Gastroesophageal sphincter (tissue), 4 donors: ENCODE measurements at regions not wholly inside any gene's neighbourhood (a gene's known extent, or its start where the extent isn't known, plus 50 kb on each side); places are given as distances from the start of the nearest gene placed in this dataset.

Source experiments
- ATAC-seq: fragments of 150-250 bp; one replicate; pipeline ENCODE4 v1.9.1; 2016; ENCODE audit warnings: mild to moderate bottlenecking, moderate library complexity
- H3K27ac ChIP-seq, 4 donors: fragments of 200-600 bp; sonication (generic) in 3 of 4; 1 replicate in 3 of 4; 2 replicates in 1 of 4; pipeline ENCODE4 v1.5.1; 2016 to 2019
- H3K27me3 ChIP-seq: fragments of 200-600 bp; sonication (generic); one replicate; pipeline ENCODE4 v1.5.1; 2019
- H3K36me3 ChIP-seq, 2 donors: fragments of 200-600 bp; sonication (generic); one replicate each; pipeline ENCODE4 v1.5.1; 2019; ENCODE audit warnings: control low read depth in 1 of 2
- H3K4me1 ChIP-seq, 3 donors: fragments of 200-600 bp; sonication (generic); 1 replicate in 2 of 3; 2 replicates in 1 of 3; pipeline ENCODE4 v1.5.1; 2016 to 2019; ENCODE audit warnings: control low read depth in 2 of 3
- H3K4me3 ChIP-seq, 2 donors: fragments of 200-600 bp; sonication (generic); one replicate each; pipeline ENCODE4 v1.5.1; 2019; ENCODE audit warnings: mild to moderate bottlenecking in 1 of 2, moderate library complexity in 1 of 2
- H3K9me3 ChIP-seq, 3 donors: fragments of 200-600 bp; sonication (generic); one replicate each; pipeline ENCODE4 v1.5.1; 2017 to 2019; ENCODE audit warnings: control low read depth in 2 of 3
- CTCF ChIP-seq, 4 experiments: fragments of 200-600 bp in 2 of 4; fragments of 450-650 bp in 2 of 4; sonication (generic) in 1 of 4; IDR thresholded peaks; one replicate each; pipeline ENCODE4 v1.5.1; 2017 to 2019; ENCODE audit warnings: antibody characterized with exemption in 4 of 4, mild to moderate bottlenecking in 2 of 4, moderate library complexity in 2 of 4
- EP300 ChIP-seq: sonication (generic); formaldehyde crosslinking; IDR thresholded peaks from one replicate; pipeline ENCODE4 v1.6.1; 2017; ENCODE audit warnings: antibody characterized with exemption, mild to moderate bottlenecking
- POLR2A ChIP-seq, 2 donors: fragments of 450-650 bp; IDR thresholded peaks; one replicate each; pipeline ENCODE4 v1.6.1; 2017; ENCODE audit warnings: antibody characterized with exemption in 2 of 2, mild to moderate bottlenecking in 2 of 2, moderate library complexity in 1 of 2
- POLR2AphosphoS5 ChIP-seq: sonication (generic); formaldehyde crosslinking; IDR thresholded peaks from one replicate; pipeline ENCODE4 v1.6.1; 2017; ENCODE audit warnings: antibody characterized with exemption
- WGBS, 2 donors: methylation state at CpG; one replicate each; pipeline ENCODE4 v1.1.5; 2018; ENCODE audit warnings: low coverage in 1 of 2; 5-methylcytosine and 5-hydroxymethylcytosine counted together

- 71 to 81% methylated on average over 4 of the region's 4 CpGs for WGBS, 2 donors
- Histone ChIP-seq H3K27me3 (no peaks in the 10 kb centered on the region), H3K36me3 (no peaks in the 10 kb centered on the region), H3K4me1 (no peaks in the 10 kb centered on the region), H3K9me3 (no peaks in the 10 kb centered on the region), H3K27ac (no peak overlapping the region), H3K4me3 (no peak overlapping the region)
- TF ChIP-seq POLR2AphosphoS5 (no peak), EP300 (no peak), CTCF (IDR thresholded peaks at IDR 0.05) (no peak), POLR2A (IDR thresholded peaks at IDR 0.05) (no peak)
- no peak for ATAC-seq
Measured at GRCh38 chr7:34488766-34489165, 169.3 kb upstream of the NPSR1 start.

GRCh38 chr7:34491899-34492298 lies 166.1 kb upstream of the NPSR1 start:
- no peak for ATAC-seq
- 77 to 90% methylated on average over 2 to 3 of the region's 3 CpGs for WGBS, 2 donors

GRCh38 chr7:34493752-34494151 lies 164.3 kb upstream of the NPSR1 start:
- WGBS, 2 donors, result 96 to 100% methylated on average over 1 to 4 of the region's 4 CpGs
- no peak for ATAC-seq
- Histone ChIP-seq H3K9me3 (no peaks in the 10 kb centered on the region), H3K27ac (no peak overlapping the region), H3K27me3 (no peaks in the 10 kb centered on the region), H3K4me1 (no peaks in the 10 kb centered on the region), H3K36me3 (no peaks in the 10 kb centered on the region), H3K4me3 (no peak overlapping the region)
- TF ChIP-seq EP300 (no peak), CTCF (IDR thresholded peaks at IDR 0.05) (no peak), POLR2A (IDR thresholded peaks at IDR 0.05) (no peak), POLR2AphosphoS5 (no peak)

More at GRCh38 chr7:34491899-34492298, 166.1 kb upstream of the NPSR1 start:
- no peak overlapping the region for H3K27ac ChIP-seq
- H3K36me3 ChIP-seq, result no peaks in the 10 kb centered on the region
- no peaks in the 10 kb centered on the region for H3K9me3 ChIP-seq
- no peaks in the 10 kb centered on the region for H3K27me3 ChIP-seq
- H3K4me3 ChIP-seq, result no peak overlapping the region
- TF ChIP-seq POLR2A (IDR thresholded peaks at IDR 0.05) (no peak), POLR2AphosphoS5 (no peak), EP300 (no peak), CTCF (IDR thresholded peaks at IDR 0.05) (no peak)
- H3K4me1 ChIP-seq, result no peaks in the 10 kb centered on the region

- Histone ChIP-seq H3K4me3 (no peak overlapping the region), H3K27ac (no peak overlapping the region), H3K36me3 (no peaks in the 10 kb centered on the region), H3K4me1 (peaks cover 0 to 5% (median 0%) of the 10 kb centered on the region in 3 donors), H3K9me3 (no peaks in the 10 kb centered on the region), H3K27me3 (no peaks in the 10 kb centered on the region)
- ATAC-seq, result no peak
- no peak for TF ChIP-seq POLR2AphosphoS5
- no peak for TF ChIP-seq CTCF (IDR thresholded peaks at IDR 0.05)
- no peak for TF ChIP-seq POLR2A (IDR thresholded peaks at IDR 0.05)
- TF ChIP-seq EP300, result no peak
- 82 to 88% methylated on average over 3 of the region's 4 CpGs for WGBS, 2 donors
Measured at GRCh38 chr7:34497153-34497777, 160.8 kb upstream of the NPSR1 start.

GRCh38 chr7:34501156-34501555 lies 156.9 kb upstream of the NPSR1 start:
- H3K9me3 ChIP-seq, result no peaks in the 10 kb centered on the region
- no peaks in the 10 kb centered on the region for H3K27me3 ChIP-seq
- H3K36me3 ChIP-seq, result no peaks in the 10 kb centered on the region
- ATAC-seq, result no peak
- peaks cover 0 to 5% (median 0%) of the 10 kb centered on the region in 3 donors for H3K4me1 ChIP-seq
- TF ChIP-seq EP300 (no peak), POLR2AphosphoS5 (no peak), CTCF (IDR thresholded peaks at IDR 0.05) (no peak), POLR2A (IDR thresholded peaks at IDR 0.05) (no peak)
- H3K27ac ChIP-seq, result no peak overlapping the region
- 29% methylated on average over 1 of the region's 1 CpG; no CpG with 5 or more reads in 1 of the 2 donors for WGBS, 2 donors
- H3K4me3 ChIP-seq, result no peak overlapping the region
